AG04450 (cell line): ENCODE measurements at regions not wholly inside any gene's neighbourhood (a gene's known extent, or its start where the extent isn't known, plus 50 kb on each side); places are given as distances from the start of the nearest gene placed in this dataset.

Experiments used
- CTCF ChIA-PET: fragments of 300-600, 350-600 bp; formaldehyde crosslinking; extraction: SDS; loops from one replicate; lab custom pipeline; 2022; ENCODE audit warnings: antibody characterized with exemption, inconsistent platforms; lab: Charles Lee
- POLR2A ChIA-PET: fragments of 350-600 bp; formaldehyde crosslinking; extraction: SDS; loops from one replicate; lab custom pipeline; 2021; ENCODE audit warnings: antibody characterized with exemption, inconsistent platforms; lab: Yijun Ruan, JAX
- DNase-seq: peaks from one replicate; pipeline ENCODE4 v3.0.0-alpha.2; 2011; ENCODE audit warnings: low read depth, low spot score
- H3K27ac ChIP-seq: one replicate; pipeline ENCODE4 v1.5.1; 2012; ENCODE audit warnings: low read depth, low read length, control low read depth
- H3K27me3 ChIP-seq: one replicate; pipeline ENCODE4 v1.6.0; 2012; ENCODE audit warnings: low read length; ENCODE audit not compliant: control insufficient read depth, insufficient read depth
- H3K4me3 ChIP-seq: 2 replicates; pipeline ENCODE4 v1.5.1; 2011; ENCODE audit warnings: mild to moderate bottlenecking, low read depth, low read length, control low read depth
- H3K9me3 ChIP-seq: 2 replicates; pipeline ENCODE4 v1.5.1; 2012; ENCODE audit warnings: low read length; ENCODE audit not compliant: control insufficient read depth, insufficient read depth
- TF ChIP-seq, protein P1 (sequence below): IDR thresholded peaks from 2 replicates; pipeline ENCODE4 v1.5.1; 2011; ENCODE audit warnings: low read depth, low read length, control low read depth, inconsistent platforms

DNA sequence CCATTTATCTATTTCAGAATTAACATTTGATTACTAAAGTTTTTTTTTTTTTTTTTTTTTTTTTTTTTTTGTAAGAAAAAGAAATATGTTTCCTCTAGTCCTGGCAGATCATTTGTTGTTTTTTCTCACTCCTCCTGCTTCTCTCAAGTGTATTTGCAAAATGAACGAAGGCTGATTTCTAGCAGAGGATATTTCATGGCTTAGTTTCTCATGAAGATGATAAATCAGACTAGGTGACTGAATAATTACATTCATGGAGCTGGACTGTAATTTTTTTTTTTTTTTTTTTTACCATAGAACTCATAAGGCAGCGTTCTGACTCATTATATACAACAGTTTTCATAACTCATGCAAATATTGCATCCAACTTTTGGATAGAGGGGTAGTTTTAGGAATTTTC, 332.5 kb upstream of the SEMA6D start:
- Histone ChIP-seq H3K27ac (peak overlapping the region; percentile 80), H3K4me3 (no peak overlapping the region), H3K27me3 (no peaks in the 10 kb centered on the region), H3K9me3 (no peaks in the 10 kb centered on the region)
- ChIA-PET POLR2A (interaction anchor here (0.6 to 1.2 kb wide), 3 partner anchors 31 to 202 kb away, joined by 3 to 7 read pairs (median 5); no protein-coding TSS in a partner anchor), CTCF (interaction anchor here (0.6 to 4.0 kb wide), 5 partner anchors 11 to 335 kb away, joined by 3 to 28 read pairs (median 4); no protein-coding TSS in a partner anchor)
- TF ChIP-seq, protein P1, sequence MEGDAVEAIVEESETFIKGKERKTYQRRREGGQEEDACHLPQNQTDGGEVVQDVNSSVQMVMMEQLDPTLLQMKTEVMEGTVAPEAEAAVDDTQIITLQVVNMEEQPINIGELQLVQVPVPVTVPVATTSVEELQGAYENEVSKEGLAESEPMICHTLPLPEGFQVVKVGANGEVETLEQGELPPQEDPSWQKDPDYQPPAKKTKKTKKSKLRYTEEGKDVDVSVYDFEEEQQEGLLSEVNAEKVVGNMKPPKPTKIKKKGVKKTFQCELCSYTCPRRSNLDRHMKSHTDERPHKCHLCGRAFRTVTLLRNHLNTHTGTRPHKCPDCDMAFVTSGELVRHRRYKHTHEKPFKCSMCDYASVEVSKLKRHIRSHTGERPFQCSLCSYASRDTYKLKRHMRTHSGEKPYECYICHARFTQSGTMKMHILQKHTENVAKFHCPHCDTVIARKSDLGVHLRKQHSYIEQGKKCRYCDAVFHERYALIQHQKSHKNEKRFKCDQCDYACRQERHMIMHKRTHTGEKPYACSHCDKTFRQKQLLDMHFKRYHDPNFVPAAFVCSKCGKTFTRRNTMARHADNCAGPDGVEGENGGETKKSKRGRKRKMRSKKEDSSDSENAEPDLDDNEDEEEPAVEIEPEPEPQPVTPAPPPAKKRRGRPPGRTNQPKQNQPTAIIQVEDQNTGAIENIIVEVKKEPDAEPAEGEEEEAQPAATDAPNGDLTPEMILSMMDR, result no peak
- DNase-seq, result no peak

DNA sequence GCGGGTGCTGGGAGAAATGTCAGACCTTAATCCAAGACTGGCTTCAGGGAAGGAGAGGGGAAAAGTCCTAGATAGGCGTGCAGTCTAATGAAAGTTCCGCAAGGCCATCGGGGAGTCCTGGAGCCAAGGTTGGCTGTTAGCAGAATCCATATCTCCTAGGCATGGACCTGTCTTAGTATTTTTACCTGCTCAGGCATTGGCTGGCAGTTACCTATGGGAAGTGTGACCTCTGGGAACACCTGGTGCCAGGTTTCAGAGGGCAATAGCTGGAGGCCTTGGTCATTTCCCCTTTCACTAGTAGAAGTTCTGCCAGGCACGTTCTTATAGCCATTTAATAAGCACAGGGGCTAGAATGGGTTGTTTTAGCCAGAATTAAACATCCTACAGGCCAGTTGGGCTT, 330.8 kb upstream of the SEMA6D start:
- H3K27ac ChIP-seq, result no peak overlapping the region
- no peak for DNase-seq
- no peaks in the 10 kb centered on the region for H3K27me3 ChIP-seq
- POLR2A ChIA-PET, result no interaction called here
- TF ChIP-seq, protein P1, result no peak
- no peak overlapping the region for H3K4me3 ChIP-seq
- H3K9me3 ChIP-seq, result no peaks in the 10 kb centered on the region
- CTCF ChIA-PET, result interaction anchor here (4.0 kb wide), 1 partner anchor 13 kb away, joined by 28 read pairs; no protein-coding TSS in a partner anchor

DNA sequence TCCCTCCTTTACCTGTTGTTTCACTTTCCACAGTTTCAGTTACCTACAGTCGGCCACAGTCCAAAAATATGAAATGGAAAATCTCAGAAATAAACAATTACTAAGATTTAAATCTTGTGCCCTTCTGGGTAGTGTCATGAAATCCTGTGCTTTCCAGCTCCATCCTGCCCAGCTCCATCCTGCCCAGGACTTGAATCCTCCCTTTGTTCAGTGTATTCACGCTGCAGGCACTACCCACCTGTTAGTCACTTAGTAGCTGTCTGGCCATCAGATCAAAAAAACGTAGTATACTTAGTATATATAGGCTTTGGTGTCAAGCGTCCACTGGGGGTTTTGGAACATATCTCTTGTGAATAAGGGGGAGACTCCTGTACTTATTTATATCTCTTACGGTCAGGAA, 329.0 kb upstream of the SEMA6D start:
- POLR2A ChIA-PET, result no interaction called here
- DNase-seq, result no peak
- CTCF ChIA-PET, result interaction anchor here (1.4 kb wide), 1 partner anchor 15 kb away, joined by 4 read pairs; no protein-coding TSS in a partner anchor
- no peak overlapping the region for H3K27ac ChIP-seq
- no peaks in the 10 kb centered on the region for H3K9me3 ChIP-seq
- H3K27me3 ChIP-seq, result no peaks in the 10 kb centered on the region
- TF ChIP-seq, protein P1, result no peak
- H3K4me3 ChIP-seq, result no peak overlapping the region

DNA sequence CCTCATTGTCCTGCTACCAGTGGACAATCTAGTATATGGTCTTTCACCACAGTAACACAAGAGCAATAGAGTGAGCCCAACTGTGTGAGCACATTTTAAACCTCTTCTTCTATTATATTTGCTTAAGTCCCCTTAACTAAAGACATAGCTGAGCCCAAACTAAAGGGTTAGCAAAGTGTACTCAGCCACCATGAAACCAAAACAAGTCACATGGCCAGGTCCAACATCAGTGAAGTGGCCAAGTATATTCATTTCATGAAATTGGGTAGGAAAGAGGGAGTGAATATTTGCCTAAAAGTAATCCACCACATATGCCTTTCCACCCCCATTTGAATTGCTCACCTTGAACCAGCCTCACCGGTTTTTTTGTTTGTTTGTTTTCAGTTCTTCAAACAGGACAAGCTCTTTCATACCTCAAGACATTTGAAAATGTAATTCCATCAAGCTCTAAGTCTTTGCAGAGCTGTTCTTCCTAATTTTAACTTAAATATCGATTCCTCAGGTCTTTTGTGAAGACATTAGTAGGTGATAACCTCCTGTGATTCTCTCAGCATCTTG, 327.0 kb upstream of the SEMA6D start:
- H3K27ac ChIP-seq, result no peak overlapping the region
- no peak overlapping the region for H3K4me3 ChIP-seq
- ChIA-PET POLR2A (no interaction called here), CTCF (interaction anchor here (1.5 kb wide), 1 partner anchor 17 kb away, joined by 6 read pairs; no protein-coding TSS in a partner anchor)
- TF ChIP-seq, protein P1, result no peak
- no peaks in the 10 kb centered on the region for H3K27me3 ChIP-seq
- no peaks in the 10 kb centered on the region for H3K9me3 ChIP-seq
- DNase-seq, result no peak

DNA sequence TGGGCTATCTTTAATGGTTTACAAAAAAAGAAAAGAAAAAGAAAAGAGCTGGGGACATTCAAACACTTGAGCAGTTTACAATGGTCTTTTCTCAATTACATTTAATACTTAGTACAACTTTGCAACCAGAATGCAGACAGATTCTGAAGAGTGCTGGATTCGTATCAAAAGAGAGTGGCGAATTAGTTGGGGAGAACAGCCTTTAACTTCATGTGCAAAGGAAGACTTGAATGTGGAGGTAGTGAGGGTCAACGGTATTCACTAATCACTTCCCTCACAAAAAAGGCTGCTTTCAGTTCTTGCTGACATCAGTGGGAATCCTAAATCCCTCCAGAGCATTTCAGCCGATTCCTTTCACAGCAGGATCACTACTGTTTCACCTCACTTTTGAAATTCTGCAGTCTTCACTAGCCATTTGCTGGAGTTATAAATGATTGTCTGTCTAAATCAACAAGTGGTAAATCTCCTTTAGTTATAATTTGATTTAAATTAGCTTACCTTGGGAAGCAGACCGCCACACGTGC, 323.0 kb upstream of the SEMA6D start:
- no peaks in the 10 kb centered on the region for H3K9me3 ChIP-seq
- no peak for DNase-seq
- H3K4me3 ChIP-seq, result no peak overlapping the region
- POLR2A ChIA-PET, result no interaction called here
- TF ChIP-seq, protein P1, result no peak
- no peaks in the 10 kb centered on the region for H3K27me3 ChIP-seq
- H3K27ac ChIP-seq, result no peak overlapping the region
- CTCF ChIA-PET, result interaction anchor here (0.7 kb wide), 1 partner anchor 19 kb away, joined by 3 read pairs; no protein-coding TSS in a partner anchor
